ENCODE measurements at regions not wholly inside any gene's neighbourhood (a gene's known extent, or its start where the extent isn't known, plus 50 kb on each side); places are given as distances from the start of the nearest gene placed in this dataset.

DNA sequence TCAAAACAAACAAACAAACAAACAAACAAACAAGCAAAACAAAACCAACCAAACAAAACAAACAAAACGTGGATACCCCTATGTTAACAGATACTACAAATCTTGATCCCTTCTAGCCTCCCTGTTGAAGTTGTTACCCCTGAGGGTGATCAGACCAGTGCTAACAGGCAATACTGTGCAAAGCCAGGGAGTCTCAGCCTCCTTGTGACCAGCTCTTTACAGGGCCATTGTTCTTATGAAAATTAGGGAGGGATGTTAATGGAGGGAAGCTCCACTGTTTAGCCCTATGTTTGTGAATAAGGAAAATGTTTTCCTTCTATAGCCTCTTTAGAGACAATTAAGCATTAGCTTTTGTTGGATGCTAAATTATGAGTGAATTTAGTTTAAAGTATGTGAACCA, 1072.1 kb upstream of the WWC1 start:
- no peaks in the 10 kb centered on the region for H3K4me1 Mint-ChIP-seq (ENCODE audit: low read depth in 2 of 2)
- no peaks in the 10 kb centered on the region for H3K27me3 Mint-ChIP-seq
- no peaks in the 10 kb centered on the region for H3K36me3 Mint-ChIP-seq (ENCODE audit: insufficient read depth)
- DNase-seq (no peak), ATAC-seq (replicated peaks) (no peak)
- no peak overlapping the region for H3K27ac Mint-ChIP-seq
- peaks cover 6% of the 10 kb centered on the region in 2 donors for H3K9me3 Mint-ChIP-seq
- no peak overlapping the region for H3K4me3 Mint-ChIP-seq

DNA sequence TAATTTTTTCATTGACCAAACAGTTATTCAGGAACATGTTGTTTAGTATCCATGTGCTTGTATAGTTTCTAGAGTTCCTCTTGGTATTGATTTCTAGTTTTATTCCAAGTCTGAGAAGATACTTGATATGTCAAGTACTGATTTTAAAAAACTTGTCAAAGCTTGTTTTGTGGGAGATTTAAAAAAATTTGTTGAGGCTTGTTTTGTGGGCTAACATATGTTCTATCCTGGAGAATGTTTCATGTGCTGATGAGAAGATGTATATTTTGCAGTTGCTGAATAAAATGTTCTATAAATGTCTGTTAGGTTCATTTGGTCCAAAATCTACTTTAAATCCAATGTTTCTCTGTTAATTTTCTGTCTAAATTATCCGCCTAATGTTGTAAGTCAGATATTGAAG, 1065.1 kb upstream of the WWC1 start:
- Mint-ChIP-seq H3K4me1 (ENCODE audit: low read depth in 2 of 2) (no peaks in the 10 kb centered on the region), H3K27me3 (no peaks in the 10 kb centered on the region), H3K4me3 (no peak overlapping the region), H3K9me3 (peaks cover 7 to 23% of the 10 kb centered on the region in 2 donors), H3K27ac (no peak overlapping the region), H3K36me3 (ENCODE audit: insufficient read depth) (no peaks in the 10 kb centered on the region)
- no peak for ATAC-seq (replicated peaks)
- DNase-seq: no peak

- Mint-ChIP-seq H3K27me3 (no peaks in the 10 kb centered on the region), H3K36me3 (ENCODE audit: insufficient read depth) (no peaks in the 10 kb centered on the region), H3K27ac (no peak overlapping the region), H3K9me3 (peaks cover 9 to 23% of the 10 kb centered on the region in 2 donors), H3K4me3 (no peak overlapping the region), H3K4me1 (ENCODE audit: low read depth in 2 of 2) (no peaks in the 10 kb centered on the region)
- no peak for DNase-seq
- ATAC-seq (replicated peaks): no peak
Measured at GRCh38 chr5:167228134-167228533, 1063.3 kb upstream of the WWC1 start.

GRCh38 chr5:167229751-167230150, 1061.7 kb upstream of the WWC1 start:
- Mint-ChIP-seq H3K4me1 (ENCODE audit: low read depth in 2 of 2) (no peaks in the 10 kb centered on the region), H3K27ac (no peak overlapping the region), H3K36me3 (ENCODE audit: insufficient read depth) (no peaks in the 10 kb centered on the region), H3K4me3 (no peak overlapping the region), H3K9me3 (peaks cover 9 to 13% of the 10 kb centered on the region in 2 donors), H3K27me3 (no peaks in the 10 kb centered on the region)
- ATAC-seq (replicated peaks): no peak
- no peak for DNase-seq

- ATAC-seq (replicated peaks): no peak
- no peaks in the 10 kb centered on the region for H3K4me1 Mint-ChIP-seq (ENCODE audit: low read depth in 2 of 2)
- H3K9me3 Mint-ChIP-seq: peaks cover 9 to 15% of the 10 kb centered on the region in 2 donors
- no peak overlapping the region for H3K4me3 Mint-ChIP-seq
- no peak for DNase-seq
- H3K27ac Mint-ChIP-seq: no peak overlapping the region
- no peaks in the 10 kb centered on the region for H3K36me3 Mint-ChIP-seq (ENCODE audit: insufficient read depth)
- H3K27me3 Mint-ChIP-seq: no peaks in the 10 kb centered on the region
Measured at GRCh38 chr5:167230414-167230813, 1061.0 kb upstream of the WWC1 start.

DNA sequence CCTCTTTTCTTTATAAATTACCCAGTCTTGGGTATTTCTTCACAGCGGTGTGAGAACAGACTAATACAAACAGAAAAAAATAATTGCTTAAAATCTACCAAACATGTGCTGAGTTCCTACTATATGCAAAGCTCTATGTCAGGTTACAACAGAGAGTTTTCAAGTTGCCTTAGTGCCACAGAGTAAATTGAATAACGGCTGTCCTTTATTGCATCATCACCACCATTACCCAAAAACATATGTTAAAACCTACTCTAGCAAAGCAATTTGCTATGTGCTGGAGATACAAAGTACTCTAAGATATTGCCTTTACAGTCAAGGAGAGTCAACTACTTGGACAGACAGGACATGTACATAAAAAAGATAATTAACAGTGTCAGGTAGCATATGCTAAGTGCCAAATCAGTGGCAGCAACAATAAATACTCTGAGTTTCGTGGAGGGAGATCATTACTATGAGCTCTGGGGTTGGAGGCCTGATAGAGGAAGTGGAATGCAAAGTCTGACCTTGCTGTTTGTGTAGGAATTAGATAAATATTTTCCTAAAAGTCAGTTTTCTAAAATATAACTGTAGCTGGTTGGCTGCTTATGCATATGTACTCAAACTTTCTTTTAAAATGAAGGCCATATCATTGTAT, 1058.7 kb upstream of the WWC1 start:
- H3K4me3 Mint-ChIP-seq: no peak overlapping the region
- no peaks in the 10 kb centered on the region for H3K36me3 Mint-ChIP-seq (ENCODE audit: insufficient read depth)
- H3K9me3 Mint-ChIP-seq: peaks cover 2 to 14% of the 10 kb centered on the region in 2 donors
- no peak for DNase-seq
- H3K27ac Mint-ChIP-seq: no peak overlapping the region
- no peaks in the 10 kb centered on the region for H3K4me1 Mint-ChIP-seq (ENCODE audit: low read depth in 2 of 2)
- no peaks in the 10 kb centered on the region for H3K27me3 Mint-ChIP-seq
- ATAC-seq (replicated peaks): no peak

- ATAC-seq (replicated peaks): no peak
- Mint-ChIP-seq H3K27me3 (no peaks in the 10 kb centered on the region), H3K36me3 (ENCODE audit: insufficient read depth) (no peaks in the 10 kb centered on the region), H3K27ac (no peak overlapping the region), H3K4me1 (ENCODE audit: low read depth in 2 of 2) (no peaks in the 10 kb centered on the region), H3K9me3 (peaks cover 2 to 14% of the 10 kb centered on the region in 2 donors), H3K4me3 (no peak overlapping the region)
- DNase-seq: no peak
Measured at GRCh38 chr5:167233507-167234220, 1057.8 kb upstream of the WWC1 start.

GRCh38 chr5:167241436-167242067, 1049.9 kb upstream of the WWC1 start:
- peaks cover 11 to 16% of the 10 kb centered on the region in 2 donors for H3K9me3 Mint-ChIP-seq
- H3K4me3 Mint-ChIP-seq: no peak overlapping the region
- H3K27me3 Mint-ChIP-seq: no peaks in the 10 kb centered on the region
- H3K36me3 Mint-ChIP-seq (ENCODE audit: insufficient read depth): no peaks in the 10 kb centered on the region
- H3K27ac Mint-ChIP-seq: no peak overlapping the region
- ATAC-seq (replicated peaks) (no peak), DNase-seq (no peak)
- H3K4me1 Mint-ChIP-seq (ENCODE audit: low read depth in 2 of 2): no peaks in the 10 kb centered on the region

- peaks cover 11 to 16% of the 10 kb centered on the region in 2 donors for H3K9me3 Mint-ChIP-seq
- H3K4me1 Mint-ChIP-seq (ENCODE audit: low read depth in 2 of 2): no peaks in the 10 kb centered on the region
- H3K36me3 Mint-ChIP-seq (ENCODE audit: insufficient read depth): no peaks in the 10 kb centered on the region
- H3K4me3 Mint-ChIP-seq: no peak overlapping the region
- DNase-seq (no peak), ATAC-seq (replicated peaks) (no peak)
- no peaks in the 10 kb centered on the region for H3K27me3 Mint-ChIP-seq
- no peak overlapping the region for H3K27ac Mint-ChIP-seq
Measured at GRCh38 chr5:167242701-167243100, 1048.7 kb upstream of the WWC1 start.

GRCh38 chr5:167243463-167243862, 1048.0 kb upstream of the WWC1 start:
- Mint-ChIP-seq H3K36me3 (ENCODE audit: insufficient read depth) (no peaks in the 10 kb centered on the region), H3K27ac (no peak overlapping the region), H3K9me3 (peaks cover 11 to 20% of the 10 kb centered on the region in 2 donors), H3K27me3 (no peaks in the 10 kb centered on the region), H3K4me1 (ENCODE audit: low read depth in 2 of 2) (no peaks in the 10 kb centered on the region), H3K4me3 (no peak overlapping the region)
- ATAC-seq (replicated peaks) (no peak), DNase-seq (no peak)

GRCh38 chr5:167244583-167244982, 1046.9 kb upstream of the WWC1 start:
- no peaks in the 10 kb centered on the region for H3K36me3 Mint-ChIP-seq (ENCODE audit: insufficient read depth)
- ATAC-seq (replicated peaks) (no peak), DNase-seq (no peak)
- H3K27ac Mint-ChIP-seq: no peak overlapping the region
- no peaks in the 10 kb centered on the region for H3K27me3 Mint-ChIP-seq
- H3K4me1 Mint-ChIP-seq (ENCODE audit: low read depth in 2 of 2): no peaks in the 10 kb centered on the region
- peaks cover 11 to 23% of the 10 kb centered on the region in 2 donors for H3K9me3 Mint-ChIP-seq
- no peak overlapping the region for H3K4me3 Mint-ChIP-seq

DNA sequence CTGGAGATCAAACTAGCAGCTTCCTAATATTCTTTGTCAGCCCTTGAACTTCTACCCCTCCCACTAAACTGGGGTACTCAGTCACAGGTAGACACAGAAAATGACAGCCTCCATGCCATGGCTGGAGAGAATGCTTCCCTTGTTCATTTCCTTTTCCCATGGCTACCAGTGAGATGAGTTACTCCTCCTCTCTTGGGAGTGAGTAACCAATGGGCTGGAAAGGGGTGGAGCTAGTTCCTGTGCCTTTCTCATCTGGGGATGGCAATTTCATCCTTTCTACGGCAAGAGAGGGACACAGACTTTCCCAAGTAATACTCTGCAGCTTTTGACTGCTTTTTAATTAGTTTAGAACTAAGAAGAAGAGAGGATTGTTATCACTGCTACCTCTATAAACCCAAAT, 1045.6 kb upstream of the WWC1 start:
- ATAC-seq (replicated peaks) (no peak), DNase-seq (no peak)
- Mint-ChIP-seq H3K27me3 (no peaks in the 10 kb centered on the region), H3K4me3 (no peak overlapping the region), H3K4me1 (ENCODE audit: low read depth in 2 of 2) (no peaks in the 10 kb centered on the region), H3K27ac (no peak overlapping the region), H3K9me3 (peaks cover 11 to 23% of the 10 kb centered on the region in 2 donors), H3K36me3 (ENCODE audit: insufficient read depth) (no peaks in the 10 kb centered on the region)

DNA sequence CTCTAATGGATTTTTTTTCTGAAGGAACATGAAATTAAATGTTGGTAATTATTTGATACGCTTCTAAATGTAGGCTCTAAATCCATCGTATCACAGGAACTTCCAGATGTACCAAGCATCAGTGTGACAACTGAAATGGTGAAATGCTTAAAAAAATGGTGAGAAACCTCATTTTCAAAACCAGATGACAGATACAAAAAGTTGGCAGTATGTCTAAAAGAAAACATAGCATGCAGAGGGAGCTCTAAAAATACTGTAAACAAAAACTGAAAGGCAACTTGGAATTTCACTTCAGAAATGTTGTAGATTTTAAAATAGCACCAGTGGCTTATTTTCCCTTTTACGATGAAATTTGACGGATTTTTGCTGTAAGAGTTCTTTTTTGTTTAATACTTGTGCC, 1043.6 kb upstream of the WWC1 start:
- no peaks in the 10 kb centered on the region for H3K4me1 Mint-ChIP-seq (ENCODE audit: low read depth in 2 of 2)
- ATAC-seq (replicated peaks): no peak
- DNase-seq: no peak
- H3K27me3 Mint-ChIP-seq: no peaks in the 10 kb centered on the region
- peaks cover 8 to 14% of the 10 kb centered on the region in 2 donors for H3K9me3 Mint-ChIP-seq
- no peak overlapping the region for H3K27ac Mint-ChIP-seq
- H3K36me3 Mint-ChIP-seq (ENCODE audit: insufficient read depth): no peaks in the 10 kb centered on the region
- no peak overlapping the region for H3K4me3 Mint-ChIP-seq

GRCh38 chr5:167248257-167248656, 1043.2 kb upstream of the WWC1 start:
- ATAC-seq (replicated peaks): no peak
- Mint-ChIP-seq H3K4me3 (no peak overlapping the region), H3K27me3 (no peaks in the 10 kb centered on the region), H3K4me1 (ENCODE audit: low read depth in 2 of 2) (no peaks in the 10 kb centered on the region), H3K36me3 (ENCODE audit: insufficient read depth) (no peaks in the 10 kb centered on the region), H3K27ac (no peak overlapping the region), H3K9me3 (peaks cover 8 to 14% of the 10 kb centered on the region in 2 donors)
- DNase-seq: no peak

Measured in effector memory CD8-positive, alpha-beta T cell (primary cell).